Right lobe of liver (tissue), 6 donors: ENCODE measurements at regions not wholly inside any gene's neighbourhood (a gene's known extent, or its start where the extent isn't known, plus 50 kb on each side); places are given as distances from the start of the nearest gene placed in this dataset.

Experiments used
- ATAC-seq, 4 donors: fragments of 200-7000 bp; cut with Tn5 transposase; one replicate each; pipeline ENCODE4 v1.9.1; 2020; ENCODE audit warnings: mild to moderate bottlenecking in 4 of 4, moderate library complexity in 4 of 4
- DNase-seq, 3 donors: peaks; one replicate each; pipeline ENCODE4 v3.0.0-alpha.2; 2020
- H3K27ac ChIP-seq, 3 donors: fragments of 200-600 bp; one replicate each; pipeline ENCODE4 v1.8.0; 2022
- H3K27me3 ChIP-seq, 2 donors: fragments of 200-600 bp; one replicate each; pipeline ENCODE4 v1.8.0; 2022
- H3K36me3 ChIP-seq, 4 donors: fragments of 200-600 bp; sonication (generic) in 1 of 4; one replicate each; pipeline versions ENCODE4 v1.5.1 to v1.8.0; 2017 to 2022; ENCODE audit warnings: control low read depth in 1 of 4
- H3K4me1 ChIP-seq, 4 donors: fragments of 200-600 bp; sonication (generic) in 1 of 4; one replicate each; pipeline versions ENCODE4 v1.5.1 to v1.8.0; 2017 to 2022; ENCODE audit warnings: control low read depth in 1 of 4
- H3K4me3 ChIP-seq, 3 donors: fragments of 200-600 bp; one replicate each; pipeline ENCODE4 v1.8.0; 2022
- H3K9me3 ChIP-seq, 4 donors: fragments of 200-600 bp; sonication (generic) in 1 of 4; one replicate each; pipeline versions ENCODE4 v1.5.1 to v1.8.0; 2017 to 2022; ENCODE audit warnings: control low read depth in 1 of 4
- POLR2A ChIP-seq: fragments of 450-650 bp; IDR thresholded peaks from one replicate; pipeline ENCODE4 v1.6.1; 2017; ENCODE audit warnings: antibody characterized with exemption, mild to moderate bottlenecking
- WGBS: methylation state at CpG from one replicate; pipeline ENCODE4 v1.1.6; 2018; ENCODE audit warnings: low coverage, low lambda C conversion rate; ENCODE audit not compliant: insufficient coverage; ENCODE audit errors: missing lambda C conversion rate; 5-methylcytosine and 5-hydroxymethylcytosine counted together
- intact Hi-C, 2 donors: fragments of 100-400 bp; cut with DNase I; formaldehyde crosslinking; loops; one replicate each; pipeline versions ENCODE4 v1.11.2 to v1.14.1; 2022
- TF ChIP-seq, protein P1 (sequence below), 4 donors: fragments of 200-600 bp in 3 of 4; fragments of 450-650 bp in 1 of 4; IDR thresholded peaks; one replicate each; pipeline versions ENCODE4 v1.5.1 to v1.8.0; 2016 to 2022; ENCODE audit warnings: antibody characterized with exemption in 4 of 4, mild to moderate bottlenecking in 2 of 4
- donor health status: DM: no; HTN: yes; CAD: no.
- donor health status: DM: no; HTN: no; CAD: no.
- donor health status: DM: no; HTN: no; CAD: no.
- donor health status: DM: no; HTN: yes; CAD: no.
- donor health status: DM: no; HTN: yes; CAD: no.

DNA sequence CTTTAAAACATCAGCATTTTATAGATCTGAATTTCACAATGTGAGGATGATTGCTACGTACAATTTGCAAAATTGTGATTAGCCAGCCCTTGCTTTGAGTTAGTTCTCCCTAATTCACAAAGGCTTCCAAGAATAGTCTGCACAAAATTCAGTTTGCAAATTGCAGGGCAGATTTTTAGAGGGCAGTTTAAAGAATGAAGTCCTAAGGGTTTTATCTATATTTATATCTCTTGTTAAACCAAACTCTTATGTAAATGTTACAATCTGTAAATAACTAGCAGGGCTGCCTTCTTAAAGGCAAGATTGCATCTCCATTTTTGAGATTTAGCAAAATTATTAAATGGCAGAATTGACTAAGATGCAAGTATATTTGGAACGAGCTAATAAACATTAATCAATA lies 52.8 kb upstream of the ZNF536 start:
- WGBS = 40% methylated on average over 2 of the region's 2 CpGs
- DNase-seq (no peak), ATAC-seq (no peak)
- H3K36me3 ChIP-seq = no peaks in the 10 kb centered on the region
- H3K27ac ChIP-seq = no peak overlapping the region
- no peaks in the 10 kb centered on the region for H3K27me3 ChIP-seq
- no peak overlapping the region for H3K4me3 ChIP-seq
- H3K4me1 ChIP-seq = no peaks in the 10 kb centered on the region
- intact Hi-C loops = no loop called here
- no peak for TF ChIP-seq POLR2A
- TF ChIP-seq, protein P1, sequence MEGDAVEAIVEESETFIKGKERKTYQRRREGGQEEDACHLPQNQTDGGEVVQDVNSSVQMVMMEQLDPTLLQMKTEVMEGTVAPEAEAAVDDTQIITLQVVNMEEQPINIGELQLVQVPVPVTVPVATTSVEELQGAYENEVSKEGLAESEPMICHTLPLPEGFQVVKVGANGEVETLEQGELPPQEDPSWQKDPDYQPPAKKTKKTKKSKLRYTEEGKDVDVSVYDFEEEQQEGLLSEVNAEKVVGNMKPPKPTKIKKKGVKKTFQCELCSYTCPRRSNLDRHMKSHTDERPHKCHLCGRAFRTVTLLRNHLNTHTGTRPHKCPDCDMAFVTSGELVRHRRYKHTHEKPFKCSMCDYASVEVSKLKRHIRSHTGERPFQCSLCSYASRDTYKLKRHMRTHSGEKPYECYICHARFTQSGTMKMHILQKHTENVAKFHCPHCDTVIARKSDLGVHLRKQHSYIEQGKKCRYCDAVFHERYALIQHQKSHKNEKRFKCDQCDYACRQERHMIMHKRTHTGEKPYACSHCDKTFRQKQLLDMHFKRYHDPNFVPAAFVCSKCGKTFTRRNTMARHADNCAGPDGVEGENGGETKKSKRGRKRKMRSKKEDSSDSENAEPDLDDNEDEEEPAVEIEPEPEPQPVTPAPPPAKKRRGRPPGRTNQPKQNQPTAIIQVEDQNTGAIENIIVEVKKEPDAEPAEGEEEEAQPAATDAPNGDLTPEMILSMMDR (IDR thresholded peaks at IDR 0.05) = no peak
- no peaks in the 10 kb centered on the region for H3K9me3 ChIP-seq

DNA sequence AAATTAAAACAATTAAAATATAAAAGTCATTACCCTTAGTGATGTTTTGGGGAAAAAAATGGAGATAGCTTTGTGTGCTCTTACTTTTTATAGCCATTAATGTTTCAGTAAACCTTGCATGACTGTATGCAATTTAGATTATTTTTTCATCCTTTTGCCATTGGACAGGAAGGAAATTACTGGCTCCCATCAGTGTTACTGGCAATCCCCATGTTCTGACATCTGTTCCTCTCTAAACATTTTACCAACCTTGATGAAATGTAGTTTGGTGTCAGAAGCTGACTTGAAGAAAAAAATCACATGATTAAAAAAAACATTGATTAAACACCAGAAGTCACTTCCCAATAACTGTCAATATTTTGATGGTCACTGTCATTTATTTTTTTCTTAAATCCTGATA lies 52.3 kb upstream of the ZNF536 start:
- no peak for ATAC-seq

DNA sequence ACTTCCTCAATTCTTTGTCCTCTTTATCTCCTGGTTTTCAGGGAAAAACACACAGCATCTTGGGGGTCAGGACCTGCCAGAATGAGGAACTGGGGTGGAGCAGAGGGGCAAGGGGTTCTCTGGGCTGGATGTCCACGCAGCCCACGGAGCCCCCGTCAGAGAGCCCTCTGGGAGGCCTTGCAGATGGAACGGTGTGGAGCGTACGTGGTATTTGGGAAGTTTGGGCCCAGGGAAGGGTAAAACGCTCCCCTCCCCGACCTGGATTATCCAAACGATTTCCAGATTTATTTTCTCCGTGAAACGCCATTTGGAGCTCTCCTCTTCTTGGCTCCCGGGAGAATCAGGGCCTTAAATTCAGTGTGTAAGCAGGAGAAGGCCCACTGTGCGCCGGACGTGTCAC lies 51.7 kb upstream of the ZNF536 start:
- TF ChIP-seq, protein P1 (IDR thresholded peaks at IDR 0.05) = no peak
- no peak for TF ChIP-seq POLR2A
- ATAC-seq = no peak

More for the DNA sequence above, 52.3 kb upstream of the ZNF536 start:
- intact Hi-C loops = no loop called here
- no peak overlapping the region for H3K27ac ChIP-seq
- no peaks in the 10 kb centered on the region for H3K27me3 ChIP-seq
- H3K4me1 ChIP-seq = no peaks in the 10 kb centered on the region
- no peaks in the 10 kb centered on the region for H3K36me3 ChIP-seq
- TF ChIP-seq POLR2A = no peak
- TF ChIP-seq, protein P1 (IDR thresholded peaks at IDR 0.05) = no peak
- no peak for DNase-seq
- no peak overlapping the region for H3K4me3 ChIP-seq
- no peaks in the 10 kb centered on the region for H3K9me3 ChIP-seq

DNA sequence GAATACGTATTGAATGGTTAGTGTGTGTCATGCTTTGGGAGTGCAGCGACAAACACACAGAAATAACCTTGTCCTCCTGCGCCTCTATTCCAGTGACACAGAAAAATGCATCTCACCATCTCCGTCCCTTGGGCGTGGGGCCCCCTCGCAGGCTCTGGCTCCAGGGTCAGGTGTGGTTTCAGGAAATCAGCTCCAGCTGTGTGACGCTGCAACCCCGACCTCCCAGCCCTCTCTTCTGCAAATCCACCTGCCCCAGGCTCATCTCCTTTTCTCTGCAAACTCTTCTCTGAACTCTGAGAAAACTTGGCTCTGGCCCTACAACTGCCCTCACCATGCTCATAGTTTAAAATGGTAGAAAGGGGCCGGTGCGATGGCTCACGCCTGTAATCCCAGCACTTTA lies 51.3 kb upstream of the ZNF536 start:
- ATAC-seq (no peak), DNase-seq (peak in 1 of 3 donors; percentile 15)
- TF ChIP-seq POLR2A = no peak
- TF ChIP-seq, protein P1 (IDR thresholded peaks at IDR 0.05) = no peak
- Histone ChIP-seq H3K4me3 (no peak overlapping the region), H3K36me3 (no peaks in the 10 kb centered on the region), H3K9me3 (no peaks in the 10 kb centered on the region), H3K4me1 (no peaks in the 10 kb centered on the region), H3K27me3 (no peaks in the 10 kb centered on the region), H3K27ac (no peak overlapping the region)
- intact Hi-C loops = no loop called here
- 66% methylated on average over 11 of the region's 11 CpGs for WGBS

More for the DNA sequence above, 51.7 kb upstream of the ZNF536 start:
- H3K27me3 ChIP-seq = no peaks in the 10 kb centered on the region
- H3K27ac ChIP-seq = no peak overlapping the region
- WGBS = 59% methylated on average over 10 of the region's 15 CpGs
- H3K36me3 ChIP-seq = no peaks in the 10 kb centered on the region
- no peaks in the 10 kb centered on the region for H3K9me3 ChIP-seq
- peak in 1 of 3 donors; percentile 19 for DNase-seq
- H3K4me3 ChIP-seq = no peak overlapping the region
- H3K4me1 ChIP-seq = no peaks in the 10 kb centered on the region
- intact Hi-C loops = no loop called here
